ENCODE measurements at regions not wholly inside any gene's neighbourhood (a gene's known extent, or its start where the extent isn't known, plus 50 kb on each side); places are given as distances from the start of the nearest gene placed in this dataset.

- TF ChIP-seq CSDC2 (CRISPR knock-in tag; IDR thresholded peaks at IDR 0.05): no peak
- no peak for TF ChIP-seq ZFP30 (CRISPR knock-in tag; IDR thresholded peaks at IDR 0.05)
- no peak for TF ChIP-seq TCF4 (CRISPR knock-in tag; IDR thresholded peaks at IDR 0.05; ENCODE audit: borderline replicate concordance)
- TF ChIP-seq ZNF8 (CRISPR knock-in tag; IDR thresholded peaks at IDR 0.05): no peak
- no peak for TF ChIP-seq ISL1 (CRISPR knock-in tag; IDR thresholded peaks at IDR 0.05)
Observed at GRCh38 chr1:68919075-68919474, 422.2 kb upstream of the DEPDC1 start.
